WI38 (cell line): ENCODE measurements at regions not wholly inside any gene's neighbourhood (a gene's known extent, or its start where the extent isn't known, plus 50 kb on each side); places are given as distances from the start of the nearest gene placed in this dataset.

ENCODE experiments used
- H3K4me3 ChIP-seq: 2 replicates; pipeline ENCODE4 v1.5.1; 2011; ENCODE audit warnings: low read depth, mild to moderate bottlenecking, control low read depth, low read length
- CTCF ChIP-seq: IDR thresholded peaks from 2 replicates; pipeline ENCODE4 v1.5.1; 2012; ENCODE audit warnings: low read depth, mild to moderate bottlenecking, control low read depth, low read length

GRCh38 chr4:163966612-163967011 lies 472.1 kb downstream of the TMA16 start:
- no peak overlapping the region for H3K4me3 ChIP-seq
- no peak for TF ChIP-seq CTCF

- no peak overlapping the region for H3K4me3 ChIP-seq
- no peak for TF ChIP-seq CTCF
These were observed 472.8 kb downstream of the TMA16 start for GRCh38 chr4:163967263-163967662.

- H3K4me3 ChIP-seq = no peak overlapping the region
- no peak for TF ChIP-seq CTCF
These were observed 473.2 kb downstream of the TMA16 start for GRCh38 chr4:163967710-163968109.

- no peak for TF ChIP-seq CTCF
- no peak overlapping the region for H3K4me3 ChIP-seq
These were observed 474.8 kb downstream of the TMA16 start for GRCh38 chr4:163969291-163969690.

- no peak for TF ChIP-seq CTCF
- H3K4me3 ChIP-seq = no peak overlapping the region
These were observed 482.1 kb downstream of the TMA16 start for GRCh38 chr4:163976588-163976987.

- no peak overlapping the region for H3K4me3 ChIP-seq
These were observed 493.9 kb downstream of the TMA16 start for GRCh38 chr4:163988391-163988790.

GRCh38 chr4:163988865-163989264 lies 494.4 kb downstream of the TMA16 start:
- H3K4me3 ChIP-seq = no peak overlapping the region
- TF ChIP-seq CTCF = no peak

More at GRCh38 chr4:163988391-163988790, 493.9 kb downstream of the TMA16 start:
- TF ChIP-seq CTCF = no peak
